ENCODE measurements at regions not wholly inside any gene's neighbourhood (a gene's known extent, or its start where the extent isn't known, plus 50 kb on each side); places are given as distances from the start of the nearest gene placed in this dataset.
"Not testable (repeated sequence)": the region's sequence is repeated elsewhere in the genome, so short reads cannot be mapped to it uniquely, and the experiment has no call there.

GRCh38 chr4:118587116-118587831 lies 97.9 kb upstream of the METTL14 start:
- DNase-seq (ENCODE audit: low read depth) = no peak

- no peak for DNase-seq (ENCODE audit: low read depth)
Observed at GRCh38 chr4:118587946-118588345, 97.2 kb upstream of the METTL14 start.

- DNase-seq (ENCODE audit: low read depth) = no peak
Observed at GRCh38 chr4:118589471-118590055, 95.6 kb upstream of the METTL14 start.

GRCh38 chr4:118591339-118592046 lies 93.7 kb upstream of the METTL14 start:
- peak; percentile 98 for DNase-seq (ENCODE audit: low read depth)

- DNase-seq (ENCODE audit: low read depth) = not testable (repeated sequence)
Observed at GRCh38 chr4:118592289-118592688, 92.9 kb upstream of the METTL14 start.

- not testable (repeated sequence) for DNase-seq (ENCODE audit: low read depth)
Observed at GRCh38 chr4:118595883-118596282, 89.3 kb upstream of the METTL14 start.

- not testable (repeated sequence) for DNase-seq (ENCODE audit: low read depth)
Observed at GRCh38 chr4:118625097-118625496, 60.1 kb upstream of the METTL14 start.

- DNase-seq (ENCODE audit: low read depth) = not testable (repeated sequence)
Observed at GRCh38 chr4:118629697-118630096, 55.5 kb upstream of the METTL14 start.

GRCh38 chr4:118630897-118631296 lies 54.3 kb upstream of the METTL14 start:
- DNase-seq (ENCODE audit: low read depth) = not testable (repeated sequence)

- DNase-seq (ENCODE audit: low read depth) = not testable (repeated sequence)
Observed at GRCh38 chr4:118631321-118632050, 53.7 kb upstream of the METTL14 start.

- not testable (repeated sequence) for DNase-seq (ENCODE audit: low read depth)
Observed at GRCh38 chr4:118633476-118633875, 51.7 kb upstream of the METTL14 start.

- DNase-seq (ENCODE audit: low read depth) = not testable (repeated sequence)
Observed at GRCh38 chr4:118634126-118634875, 50.9 kb upstream of the METTL14 start.
